ENCODE measurements at regions not wholly inside any gene's neighbourhood (a gene's known extent, or its start where the extent isn't known, plus 50 kb on each side); places are given as distances from the start of the nearest gene placed in this dataset.
"Not testable (repeated sequence)": the region's sequence is repeated elsewhere in the genome, so short reads cannot be mapped to it uniquely, and the experiment has no call there.

DNA sequence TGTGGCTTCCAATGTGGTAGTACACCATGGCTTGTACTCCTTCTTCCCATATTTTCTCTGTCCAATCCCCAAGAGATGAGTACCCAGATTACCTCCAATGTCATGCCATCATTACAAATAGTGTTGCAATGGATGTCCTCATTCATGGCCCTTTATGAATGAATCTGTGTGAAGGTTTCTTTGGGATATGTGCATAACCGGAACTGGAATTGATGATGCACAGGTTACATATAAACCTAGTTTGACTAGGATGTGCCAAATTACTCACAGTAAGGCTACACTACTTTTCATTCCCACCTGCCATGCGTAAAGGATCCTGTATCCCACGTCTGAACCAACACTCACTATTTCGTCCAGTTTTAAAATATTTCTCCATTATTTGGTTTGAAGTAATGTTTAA, 173.9 kb upstream of the CXCR4 start:
- Mint-ChIP-seq H3K4me3 (no peak overlapping the region), H3K27me3 (no peaks in the 10 kb centered on the region), H3K27ac (ENCODE audit: low read depth) (no peak overlapping the region), H3K9me3 (no peaks in the 10 kb centered on the region), H3K4me1 (peaks cover 8% of the 10 kb centered on the region), H3K36me3 (ENCODE audit: insufficient read depth) (no peaks in the 10 kb centered on the region)
- DNase-seq (ENCODE audit: low spot score in 2 of 2) (no peak), ATAC-seq (replicated peaks; ENCODE audit: extremely low read depth, poor library complexity, severe bottlenecking) (no peak)

DNA sequence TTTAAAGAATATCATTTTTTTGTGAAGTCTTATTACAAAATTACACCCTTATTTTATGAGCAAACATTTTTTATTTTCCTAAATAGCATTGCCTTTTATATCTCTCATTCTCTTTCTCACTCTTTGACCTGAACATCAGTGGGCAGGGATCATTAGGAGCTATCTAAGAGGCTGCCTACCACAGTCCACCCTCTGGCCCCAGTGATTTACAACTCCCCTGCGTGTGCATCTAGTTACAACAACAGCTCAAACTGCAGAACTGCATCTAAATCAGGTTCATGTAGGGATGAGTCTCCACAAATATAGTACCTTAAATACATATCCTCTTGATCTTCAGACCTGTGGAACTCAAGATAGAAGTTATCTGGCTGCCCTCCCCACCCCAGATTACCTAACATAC, 172.4 kb upstream of the CXCR4 start:
- H3K27me3 Mint-ChIP-seq: no peaks in the 10 kb centered on the region
- H3K9me3 Mint-ChIP-seq: no peaks in the 10 kb centered on the region
- no peak for ATAC-seq (replicated peaks; ENCODE audit: extremely low read depth, poor library complexity, severe bottlenecking)
- DNase-seq (ENCODE audit: low spot score in 2 of 2): no peak
- H3K27ac Mint-ChIP-seq (ENCODE audit: low read depth): no peak overlapping the region
- H3K4me1 Mint-ChIP-seq: peaks cover 12% of the 10 kb centered on the region
- H3K36me3 Mint-ChIP-seq (ENCODE audit: insufficient read depth): no peaks in the 10 kb centered on the region
- H3K4me3 Mint-ChIP-seq: no peak overlapping the region

DNA sequence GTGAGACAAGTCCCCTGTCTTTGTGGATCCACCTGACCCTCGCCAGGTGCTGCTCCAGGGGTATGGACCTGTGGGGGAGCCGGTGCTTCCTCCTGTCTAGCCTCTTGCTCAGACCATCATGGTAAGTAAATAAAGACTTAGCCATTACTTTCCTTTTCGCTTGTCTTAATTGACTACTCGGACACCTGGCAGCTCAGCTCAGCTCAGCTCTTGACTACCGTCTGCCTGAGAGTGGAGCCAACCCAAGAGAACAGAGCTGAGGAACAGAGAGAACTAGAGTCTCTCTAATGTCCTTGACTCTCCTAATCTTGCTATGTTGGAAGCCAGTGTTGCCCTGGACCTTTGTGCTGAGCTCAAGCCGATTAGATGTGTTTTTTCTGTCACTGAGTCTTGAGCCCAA, 170.3 kb upstream of the CXCR4 start:
- H3K27me3 Mint-ChIP-seq: no peaks in the 10 kb centered on the region
- H3K36me3 Mint-ChIP-seq (ENCODE audit: insufficient read depth): no peaks in the 10 kb centered on the region
- peaks cover 16% of the 10 kb centered on the region for H3K4me1 Mint-ChIP-seq
- H3K4me3 Mint-ChIP-seq: no peak overlapping the region
- H3K27ac Mint-ChIP-seq (ENCODE audit: low read depth): no peak overlapping the region
- no peaks in the 10 kb centered on the region for H3K9me3 Mint-ChIP-seq
- ATAC-seq (replicated peaks; ENCODE audit: extremely low read depth, poor library complexity, severe bottlenecking) (no peak), DNase-seq (ENCODE audit: low spot score in 2 of 2) (no peak)

DNA sequence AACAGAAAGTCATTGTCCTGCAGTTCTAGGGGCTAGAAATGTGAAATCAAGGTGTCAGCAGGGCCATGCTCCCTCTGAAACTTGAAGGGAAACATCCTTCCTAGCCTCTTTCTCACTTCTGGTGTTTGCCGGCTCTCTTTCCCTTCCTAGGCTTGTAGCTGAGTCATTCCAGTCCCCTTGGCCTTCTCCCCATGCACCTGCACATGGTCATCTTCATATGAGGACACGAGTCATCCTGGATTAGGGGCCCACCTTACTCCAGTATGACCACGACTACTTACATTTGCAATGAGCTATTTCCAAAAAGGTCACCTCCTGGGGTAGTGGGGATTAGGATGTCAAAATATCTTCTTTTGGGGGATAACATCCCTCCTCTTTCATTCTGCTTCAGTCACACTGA, 168.5 kb upstream of the CXCR4 start:
- DNase-seq (ENCODE audit: low spot score in 2 of 2) (no peak), ATAC-seq (replicated peaks; ENCODE audit: extremely low read depth, poor library complexity, severe bottlenecking) (no peak)
- Mint-ChIP-seq H3K27ac (ENCODE audit: low read depth) (peak overlapping the region; percentile 32), H3K27me3 (no peaks in the 10 kb centered on the region), H3K36me3 (ENCODE audit: insufficient read depth) (peaks cover 7% of the 10 kb centered on the region), H3K4me1 (peaks cover 26% of the 10 kb centered on the region), H3K4me3 (no peak overlapping the region), H3K9me3 (no peaks in the 10 kb centered on the region)

DNA sequence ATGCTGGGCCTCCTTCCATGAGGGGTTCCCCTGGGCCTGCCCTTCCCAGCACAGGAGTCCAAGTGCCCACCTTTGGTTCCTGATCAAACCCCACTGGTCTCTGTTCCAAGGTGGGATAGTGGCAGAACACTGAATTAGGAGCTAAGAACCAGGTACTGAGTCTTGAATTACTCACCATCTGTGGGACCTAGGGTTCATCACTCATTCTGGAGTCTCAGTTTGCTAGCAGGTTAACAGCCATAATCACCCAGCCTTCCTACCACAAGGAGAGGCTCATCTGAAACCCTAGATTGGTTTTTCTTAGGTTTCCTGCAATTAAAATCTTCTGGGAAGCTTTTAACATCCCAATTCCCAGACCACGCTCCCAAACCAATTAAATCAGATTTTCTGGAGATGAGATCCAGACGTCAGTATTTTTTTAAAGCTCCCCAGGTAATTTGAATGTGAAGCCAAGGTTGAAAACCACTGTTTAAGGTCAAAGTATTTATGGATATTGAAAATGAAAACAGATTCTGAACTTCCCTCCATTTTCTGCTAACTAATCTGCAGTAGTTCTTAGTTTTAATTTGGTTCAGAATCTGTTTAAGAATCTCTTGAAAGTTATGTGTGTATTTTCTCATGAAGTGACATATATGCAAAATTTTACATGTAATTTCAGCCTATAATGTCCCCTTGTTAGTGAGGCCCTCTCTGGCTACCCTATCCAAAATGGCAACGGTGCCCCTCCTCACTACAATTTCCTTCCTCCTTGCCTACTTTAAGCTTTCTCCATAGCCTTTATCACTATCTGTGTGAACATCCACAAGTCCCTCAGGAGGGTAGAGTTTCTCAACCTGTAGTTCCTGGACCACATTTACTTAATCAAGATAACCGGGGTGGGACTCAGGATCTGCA, 166.5 kb upstream of the CXCR4 start:
- Mint-ChIP-seq H3K4me3 (no peak overlapping the region), H3K36me3 (ENCODE audit: insufficient read depth) (peaks cover 11% of the 10 kb centered on the region), H3K27me3 (no peaks in the 10 kb centered on the region), H3K4me1 (peaks cover 40% of the 10 kb centered on the region), H3K9me3 (no peaks in the 10 kb centered on the region), H3K27ac (ENCODE audit: low read depth) (peak overlapping the region; percentile 11)
- ATAC-seq (replicated peaks; ENCODE audit: extremely low read depth, poor library complexity, severe bottlenecking): no peak
- no peak for DNase-seq (ENCODE audit: low spot score in 2 of 2)

DNA sequence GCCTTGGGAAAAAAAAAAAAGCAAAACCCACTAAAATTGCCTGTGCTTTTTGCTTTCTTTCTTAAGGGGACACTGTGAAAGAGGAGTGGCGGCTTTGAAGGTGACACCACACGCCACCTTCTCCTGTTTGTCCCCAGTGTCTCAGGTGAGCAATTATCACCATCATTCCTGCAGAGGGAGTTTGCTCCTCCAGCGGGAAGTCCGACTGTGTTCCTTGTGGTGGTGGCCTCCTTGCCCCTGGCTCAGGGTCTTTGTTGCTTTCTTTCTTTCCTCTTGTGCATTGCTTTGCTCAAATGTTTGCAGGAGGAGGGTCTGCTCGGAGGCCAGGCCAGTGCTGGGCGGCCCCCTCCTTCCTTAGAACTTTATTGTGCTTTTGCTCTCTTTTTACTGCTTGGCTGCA, 164.3 kb upstream of the CXCR4 start:
- peaks cover 11% of the 10 kb centered on the region for H3K36me3 Mint-ChIP-seq (ENCODE audit: insufficient read depth)
- no peaks in the 10 kb centered on the region for H3K9me3 Mint-ChIP-seq
- H3K4me3 Mint-ChIP-seq: no peak overlapping the region
- H3K27ac Mint-ChIP-seq (ENCODE audit: low read depth): peak overlapping the region; percentile 97
- H3K27me3 Mint-ChIP-seq: no peaks in the 10 kb centered on the region
- peaks cover 40% of the 10 kb centered on the region for H3K4me1 Mint-ChIP-seq
- ATAC-seq (replicated peaks; ENCODE audit: extremely low read depth, poor library complexity, severe bottlenecking): no peak
- no peak for DNase-seq (ENCODE audit: low spot score in 2 of 2)

DNA sequence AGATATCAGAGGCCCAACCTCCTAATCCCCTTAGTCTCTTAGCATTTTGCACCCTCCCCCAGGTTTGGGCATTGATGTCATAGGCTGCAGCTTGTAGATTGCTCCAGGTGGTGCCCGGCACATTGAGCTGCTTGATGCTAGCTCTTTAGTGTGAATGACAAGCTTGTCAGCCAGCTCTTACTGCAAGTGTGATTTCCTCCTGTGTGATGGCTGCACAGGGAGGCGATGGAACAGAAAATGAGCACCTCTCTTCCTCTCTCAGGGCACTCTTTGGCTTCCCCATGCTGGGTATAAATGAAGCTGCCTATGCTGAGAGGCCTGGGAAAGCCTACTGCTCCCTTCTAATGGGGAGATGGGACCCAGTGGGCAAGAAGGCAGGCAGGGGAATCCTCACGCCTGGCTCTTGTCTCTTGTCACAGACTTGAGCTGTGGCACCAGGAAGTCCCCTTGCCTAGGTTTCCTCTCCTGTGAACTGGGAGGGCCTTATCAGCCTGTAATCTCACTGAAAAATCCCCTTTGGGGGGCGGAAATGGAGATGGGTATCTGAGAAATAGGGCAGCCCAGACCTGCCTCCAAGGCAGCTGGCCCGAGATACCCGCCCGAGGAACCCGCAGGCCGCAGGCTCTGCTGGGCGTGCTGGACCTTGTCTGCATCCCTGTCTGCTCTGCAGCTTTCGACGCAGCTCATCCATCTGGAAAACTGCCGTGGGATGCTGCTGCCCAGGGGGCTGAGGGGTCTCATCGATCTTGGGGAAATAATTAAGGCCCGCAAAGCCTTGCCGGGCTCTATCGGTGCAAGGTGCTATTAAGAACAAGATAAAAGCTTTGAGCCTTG, 163.5 kb upstream of the CXCR4 start:
- Mint-ChIP-seq H3K27ac (ENCODE audit: low read depth) (peak overlapping the region; percentile 97), H3K36me3 (ENCODE audit: insufficient read depth) (peaks cover 11% of the 10 kb centered on the region), H3K9me3 (no peaks in the 10 kb centered on the region), H3K4me1 (peaks cover 40% of the 10 kb centered on the region), H3K27me3 (no peaks in the 10 kb centered on the region), H3K4me3 (peak overlapping the region; percentile 45)
- ATAC-seq (replicated peaks; ENCODE audit: extremely low read depth, poor library complexity, severe bottlenecking): peak; percentile 88
- DNase-seq (ENCODE audit: low spot score in 2 of 2): peak; percentile 43 to 77

DNA sequence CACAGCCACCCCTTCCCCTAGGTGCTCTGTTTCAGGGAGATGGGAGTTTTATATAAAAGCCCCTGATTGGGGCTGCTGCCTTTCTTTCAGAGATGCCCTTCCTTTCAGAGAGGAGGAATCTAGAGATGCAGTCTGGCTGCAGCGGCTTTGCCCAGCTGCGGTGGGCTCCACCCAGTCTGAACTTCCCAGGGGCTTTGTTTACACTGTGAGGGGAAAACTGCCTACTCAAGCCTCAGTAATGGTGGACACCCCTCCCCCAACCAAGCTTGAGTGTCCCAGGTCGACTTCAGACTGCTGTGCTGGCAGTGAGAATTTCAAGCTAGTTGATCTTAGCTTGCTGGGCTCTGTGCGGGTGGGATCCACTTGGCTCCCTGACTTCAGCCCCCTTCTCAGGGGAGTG, 148.4 kb upstream of the CXCR4 start:
- H3K36me3 Mint-ChIP-seq (ENCODE audit: insufficient read depth); H3K4me1 Mint-ChIP-seq; H3K4me3 Mint-ChIP-seq; DNase-seq (ENCODE audit: low spot score in 2 of 2); H3K27ac Mint-ChIP-seq (ENCODE audit: low read depth); ATAC-seq (replicated peaks; ENCODE audit: extremely low read depth, poor library complexity, severe bottlenecking); H3K9me3 Mint-ChIP-seq; H3K27me3 Mint-ChIP-seq: not testable (repeated sequence)

DNA sequence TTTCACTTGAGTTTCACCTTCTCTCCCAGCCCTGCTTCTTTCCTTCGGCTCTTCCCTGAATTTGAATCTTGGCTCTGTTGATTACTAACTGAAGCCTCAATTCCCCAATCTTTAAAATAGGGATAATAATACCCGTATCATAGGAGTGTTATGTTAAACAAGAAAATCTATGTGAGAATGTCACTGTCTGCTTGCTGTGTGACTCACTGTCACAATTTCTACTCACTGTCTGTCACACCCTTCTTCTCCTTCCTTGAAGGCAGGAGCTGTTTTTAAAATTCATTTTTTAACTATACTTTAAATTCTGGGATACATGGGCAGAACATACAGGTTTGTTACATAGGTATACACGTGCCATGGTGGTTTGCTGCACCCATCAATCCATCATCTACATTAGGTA, 141.6 kb upstream of the CXCR4 start:
- peak overlapping the region; percentile 20 for H3K27ac Mint-ChIP-seq (ENCODE audit: low read depth)
- H3K4me1 Mint-ChIP-seq: no peaks in the 10 kb centered on the region
- H3K36me3 Mint-ChIP-seq (ENCODE audit: insufficient read depth): peaks cover 3% of the 10 kb centered on the region
- H3K4me3 Mint-ChIP-seq: no peak overlapping the region
- ATAC-seq (replicated peaks; ENCODE audit: extremely low read depth, poor library complexity, severe bottlenecking): no peak
- DNase-seq (ENCODE audit: low spot score in 2 of 2): no peak
- H3K9me3 Mint-ChIP-seq: no peaks in the 10 kb centered on the region
- H3K27me3 Mint-ChIP-seq: no peaks in the 10 kb centered on the region

DNA sequence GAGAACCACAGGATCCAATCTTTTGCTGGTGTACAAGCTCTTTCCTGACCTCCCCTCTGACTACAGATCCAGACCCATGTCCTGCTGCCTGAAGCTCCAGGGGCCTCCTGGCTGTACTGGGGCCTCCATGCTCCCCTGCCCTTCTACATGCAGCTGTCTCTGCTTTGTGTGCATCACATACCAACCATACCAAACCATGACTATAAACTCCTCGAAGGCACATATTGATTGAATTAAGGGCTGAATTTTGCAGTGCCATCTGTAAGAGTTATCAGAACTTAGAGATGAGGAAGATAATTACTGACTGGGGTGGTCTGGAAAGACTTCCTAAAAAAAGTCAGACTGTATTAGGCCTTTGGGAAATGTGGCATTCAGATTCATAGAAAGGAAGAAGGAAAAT, 139.9 kb upstream of the CXCR4 start:
- H3K27me3 Mint-ChIP-seq: no peaks in the 10 kb centered on the region
- no peak overlapping the region for H3K27ac Mint-ChIP-seq (ENCODE audit: low read depth)
- DNase-seq (ENCODE audit: low spot score in 2 of 2) (no peak), ATAC-seq (replicated peaks; ENCODE audit: extremely low read depth, poor library complexity, severe bottlenecking) (no peak)
- no peaks in the 10 kb centered on the region for H3K9me3 Mint-ChIP-seq
- H3K4me3 Mint-ChIP-seq: no peak overlapping the region
- no peaks in the 10 kb centered on the region for H3K36me3 Mint-ChIP-seq (ENCODE audit: insufficient read depth)
- no peaks in the 10 kb centered on the region for H3K4me1 Mint-ChIP-seq

DNA sequence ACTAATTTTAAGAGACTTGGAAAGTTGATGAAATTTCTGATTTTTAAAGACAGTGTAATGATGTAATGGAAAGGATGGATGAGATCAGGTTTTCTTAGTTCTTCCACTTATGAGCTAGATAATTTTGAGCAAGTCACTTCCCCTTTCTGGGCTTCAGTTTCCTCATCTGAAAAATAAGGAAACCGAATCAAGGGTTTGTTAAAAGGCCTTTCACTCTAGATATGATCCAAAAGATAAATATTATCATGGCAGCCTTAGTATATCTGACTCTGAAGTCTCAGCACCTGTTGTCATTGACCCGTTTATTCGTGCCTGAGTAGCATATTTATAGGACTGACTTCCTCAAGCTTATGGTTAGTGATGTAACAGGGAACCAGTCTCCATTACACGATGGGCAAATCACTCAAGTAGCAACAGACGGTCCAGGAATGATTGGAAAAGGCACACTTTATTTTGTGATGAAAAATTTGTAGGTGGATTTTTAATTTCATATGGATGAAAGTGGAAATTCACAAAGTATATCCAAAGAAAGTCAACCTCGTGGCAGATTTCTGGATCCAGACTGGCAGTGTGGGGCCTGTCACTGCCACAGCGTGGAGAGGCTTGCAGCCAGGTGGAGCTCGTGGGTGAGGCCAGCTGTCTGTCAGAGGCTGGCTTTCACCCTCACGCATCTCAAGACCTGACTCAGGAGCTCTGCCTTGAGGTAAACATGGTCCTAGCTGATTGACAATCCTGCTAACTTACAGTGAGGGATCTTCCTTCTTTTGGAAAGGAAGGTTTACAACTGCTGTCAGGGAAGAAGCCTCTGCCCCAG, 137.9 kb upstream of the CXCR4 start:
- Mint-ChIP-seq H3K4me3 (no peak overlapping the region), H3K4me1 (peaks cover 6% of the 10 kb centered on the region), H3K9me3 (no peaks in the 10 kb centered on the region), H3K36me3 (ENCODE audit: insufficient read depth) (no peaks in the 10 kb centered on the region), H3K27ac (ENCODE audit: low read depth) (peak overlapping the region; percentile 14), H3K27me3 (no peaks in the 10 kb centered on the region)
- ATAC-seq (replicated peaks; ENCODE audit: extremely low read depth, poor library complexity, severe bottlenecking): peak; percentile 58
- no peak for DNase-seq (ENCODE audit: low spot score in 2 of 2)

DNA sequence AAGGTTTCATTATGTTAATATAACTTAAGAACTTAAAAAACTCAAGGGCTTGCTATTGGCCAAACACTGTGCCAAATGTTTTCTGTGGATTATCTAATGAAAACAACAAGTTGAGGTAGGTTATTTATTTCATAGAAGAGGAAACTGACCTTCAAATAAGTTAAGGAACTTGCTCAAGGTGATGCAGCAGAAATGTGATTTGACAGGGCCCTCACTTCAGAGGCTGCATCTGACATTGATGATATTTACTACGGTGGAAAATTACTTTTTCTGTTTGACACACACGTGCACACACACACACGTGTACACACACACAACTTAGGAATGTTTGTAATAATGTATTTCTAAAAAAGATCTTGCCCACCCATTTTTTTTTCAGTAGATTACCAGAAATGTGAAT, 137.2 kb upstream of the CXCR4 start:
- no peak overlapping the region for H3K4me3 Mint-ChIP-seq
- H3K9me3 Mint-ChIP-seq: no peaks in the 10 kb centered on the region
- H3K27me3 Mint-ChIP-seq: no peaks in the 10 kb centered on the region
- peak overlapping the region; percentile 23 for H3K27ac Mint-ChIP-seq (ENCODE audit: low read depth)
- no peak for ATAC-seq (replicated peaks; ENCODE audit: extremely low read depth, poor library complexity, severe bottlenecking)
- no peak for DNase-seq (ENCODE audit: low spot score in 2 of 2)
- no peaks in the 10 kb centered on the region for H3K36me3 Mint-ChIP-seq (ENCODE audit: insufficient read depth)
- peaks cover 6% of the 10 kb centered on the region for H3K4me1 Mint-ChIP-seq

Measured in central memory CD8-positive, alpha-beta T cell (primary cell).